ENCODE measurements at regions not wholly inside any gene's neighbourhood (a gene's known extent, or its start where the extent isn't known, plus 50 kb on each side); places are given as distances from the start of the nearest gene placed in this dataset.

GRCh38 chr4:129883996-129884395, 788.0 kb downstream of the C4orf33 start:
- H3K36me3 ChIP-seq (ENCODE audit: insufficient read depth, low read length) = no peaks in the 10 kb centered on the region
- TF ChIP-seq EZH2 (IDR thresholded peaks at IDR 0.05; ENCODE audit: borderline replicate concordance, insufficient read depth, low read length, poor library complexity, severe bottlenecking) = no peak
- no peak for TF ChIP-seq REST (IDR thresholded peaks at IDR 0.05; ENCODE audit: borderline replicate concordance)
- no peak for TF ChIP-seq TAF1 (IDR thresholded peaks at IDR 0.05; ENCODE audit: low read depth)
- TF ChIP-seq CTCF (IDR thresholded peaks at IDR 0.05; ENCODE audit: poor library complexity, severe bottlenecking) = no peak
- no peak for TF ChIP-seq RAD21 (conservative IDR thresholded peaks at IDR 0.05)
- TF ChIP-seq EP300 (conservative IDR thresholded peaks at IDR 0.05; ENCODE audit: poor library complexity, severe bottlenecking) = no peak
- no peak for TF ChIP-seq SMC3 (conservative IDR thresholded peaks at IDR 0.05; ENCODE audit: poor library complexity)
- TF ChIP-seq POLR2AphosphoS5 (IDR thresholded peaks at IDR 0.05) = no peak
- no peak overlapping the region for H3K4me2 ChIP-seq (ENCODE audit: low read length)
- H3K79me2 ChIP-seq (replicated peaks; ENCODE audit: insufficient read depth, low read length) = no peaks in the 10 kb centered on the region
- H3K4me3 ChIP-seq (ENCODE audit: low read length) = no peak overlapping the region
- H2AFZ ChIP-seq (ENCODE audit: low read depth, low read length) = no peak overlapping the region
- no peak overlapping the region for H3K27ac ChIP-seq (ENCODE audit: low read length)
- H3K9ac ChIP-seq (ENCODE audit: low read length) = no peak overlapping the region
- H3K9me2 ChIP-seq (ENCODE audit: insufficient read depth, low read length) = no peaks in the 10 kb centered on the region
- H4K20me1 ChIP-seq (ENCODE audit: insufficient read depth) = no peaks in the 10 kb centered on the region
- H3K27me3 ChIP-seq (ENCODE audit: insufficient read depth, low read depth, low read length) = no peaks in the 10 kb centered on the region
- H3F3A ChIP-seq (ENCODE audit: insufficient read depth, low read length, poor library complexity, severe bottlenecking) = no peaks in the 10 kb centered on the region
- H3K9me3 ChIP-seq (ENCODE audit: low read length) = peaks cover 5% of the 10 kb centered on the region

GRCh38 chr4:129897111-129897510, 801.2 kb downstream of the C4orf33 start:
- Histone ChIP-seq H3K27me3 (ENCODE audit: insufficient read depth, low read depth, low read length) (no peaks in the 10 kb centered on the region), H3K36me3 (ENCODE audit: insufficient read depth, low read length) (no peaks in the 10 kb centered on the region), H3K9ac (ENCODE audit: low read length) (no peak overlapping the region), H4K20me1 (ENCODE audit: insufficient read depth) (no peaks in the 10 kb centered on the region), H3K4me2 (ENCODE audit: low read length) (no peak overlapping the region), H2AFZ (ENCODE audit: low read depth, low read length) (no peak overlapping the region), H3K4me3 (ENCODE audit: low read length) (no peak overlapping the region), H3K9me3 (ENCODE audit: low read length) (no peaks in the 10 kb centered on the region), H3K27ac (ENCODE audit: low read length) (no peak overlapping the region), H3K9me2 (ENCODE audit: insufficient read depth, low read length) (no peaks in the 10 kb centered on the region), H3K79me2 (replicated peaks; ENCODE audit: insufficient read depth, low read length) (no peaks in the 10 kb centered on the region), H3F3A (ENCODE audit: insufficient read depth, low read length, poor library complexity, severe bottlenecking) (no peaks in the 10 kb centered on the region)
- TF ChIP-seq CTCF (IDR thresholded peaks at IDR 0.05; ENCODE audit: poor library complexity, severe bottlenecking) (no peak), SMC3 (conservative IDR thresholded peaks at IDR 0.05; ENCODE audit: poor library complexity) (no peak), EP300 (conservative IDR thresholded peaks at IDR 0.05; ENCODE audit: poor library complexity, severe bottlenecking) (no peak), EZH2 (IDR thresholded peaks at IDR 0.05; ENCODE audit: borderline replicate concordance, insufficient read depth, low read length, poor library complexity, severe bottlenecking) (no peak), REST (IDR thresholded peaks at IDR 0.05; ENCODE audit: borderline replicate concordance) (no peak), TAF1 (IDR thresholded peaks at IDR 0.05; ENCODE audit: low read depth) (no peak), POLR2AphosphoS5 (IDR thresholded peaks at IDR 0.05) (no peak), RAD21 (conservative IDR thresholded peaks at IDR 0.05) (no peak), MXI1 (conservative IDR thresholded peaks at IDR 0.05; ENCODE audit: poor library complexity, severe bottlenecking) (no peak)

Measured in neural cell (in vitro differentiated cells).